GM18508 (cell line): ENCODE measurements at regions not wholly inside any gene's neighbourhood (a gene's known extent, or its start where the extent isn't known, plus 50 kb on each side); places are given as distances from the start of the nearest gene placed in this dataset.
"Not testable (repeated sequence)": the region's sequence is repeated elsewhere in the genome, so short reads cannot be mapped to it uniquely, and the experiment has no call there.

Experiments used
- ATAC-seq: cut with Tn5 transposase; IDR thresholded peaks from one replicate; pipeline ENCODE4 v1.9.1; 2021; ENCODE audit warnings: moderate number of reproducible peaks; ENCODE audit not compliant: insufficient read depth, unreplicated experiment

GRCh38 chr15:92820236-92821021 lies 79.7 kb upstream of the CHD2 start:
- no peak for ATAC-seq

- ATAC-seq: no peak
Measured at GRCh38 chr15:92821491-92822116, 78.5 kb upstream of the CHD2 start.

GRCh38 chr15:92822216-92823144 lies 77.6 kb upstream of the CHD2 start:
- no peak for ATAC-seq

GRCh38 chr15:92825985-92826384 lies 74.1 kb upstream of the CHD2 start:
- ATAC-seq: no peak

GRCh38 chr15:92827991-92828390 lies 72.1 kb upstream of the CHD2 start:
- ATAC-seq: not testable (repeated sequence)

- no peak for ATAC-seq
Measured at GRCh38 chr15:92829875-92830274, 70.2 kb upstream of the CHD2 start.

GRCh38 chr15:92831336-92831654 lies 68.8 kb upstream of the CHD2 start:
- no peak for ATAC-seq

- ATAC-seq: peak; percentile 93
Measured at GRCh38 chr15:92831655-92832328, 68.3 kb upstream of the CHD2 start.

GRCh38 chr15:92833106-92833433 lies 67.1 kb upstream of the CHD2 start:
- no peak for ATAC-seq

GRCh38 chr15:92833493-92834271 lies 66.4 kb upstream of the CHD2 start:
- no peak for ATAC-seq

GRCh38 chr15:92839696-92840095 lies 60.4 kb upstream of the CHD2 start:
- ATAC-seq: no peak

GRCh38 chr15:92840149-92840548 lies 60.0 kb upstream of the CHD2 start:
- no peak for ATAC-seq

- ATAC-seq: no peak
Measured at GRCh38 chr15:92843326-92843725, 56.8 kb upstream of the CHD2 start.

- no peak for ATAC-seq
Measured at GRCh38 chr15:92843814-92844213, 56.3 kb upstream of the CHD2 start.

GRCh38 chr15:92845126-92845508 lies 55.0 kb upstream of the CHD2 start:
- peak; percentile 41 for ATAC-seq

GRCh38 chr15:92846741-92847140 lies 53.4 kb upstream of the CHD2 start:
- ATAC-seq: no peak

- no peak for ATAC-seq
Measured at GRCh38 chr15:92847841-92848240, 52.3 kb upstream of the CHD2 start.

- no peak for ATAC-seq
Measured at GRCh38 chr15:92848464-92848851, 51.7 kb upstream of the CHD2 start.

GRCh38 chr15:92848852-92849598 lies 51.1 kb upstream of the CHD2 start:
- no peak for ATAC-seq
